NCI-H345 (cell line): ENCODE measurements at regions not wholly inside any gene's neighbourhood (a gene's known extent, or its start where the extent isn't known, plus 50 kb on each side); places are given as distances from the start of the nearest gene placed in this dataset.

Source experiments
- DNase-seq: peaks from one replicate; lab custom pipeline; 2025; lab: John Stamatoyannopoulos, UW

DNA sequence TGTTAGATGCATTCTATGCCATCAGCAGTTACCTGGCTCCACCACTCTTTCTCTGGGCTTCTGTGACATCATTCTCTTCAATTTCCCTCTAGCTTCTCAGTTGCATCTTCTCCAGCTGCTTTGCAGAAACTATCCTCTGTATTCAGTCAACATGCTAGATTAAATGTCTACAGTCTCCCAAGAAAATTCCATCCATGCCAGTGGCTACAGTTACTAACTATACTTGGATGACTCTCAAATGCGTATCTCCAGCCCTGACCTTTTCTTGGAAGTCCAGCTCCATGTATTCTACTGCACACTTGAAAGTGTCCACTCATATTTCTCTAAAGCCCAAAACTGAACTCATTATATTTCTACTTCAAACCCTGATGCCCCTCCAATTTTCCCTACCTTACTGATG, 232.3 kb upstream of the TENM3 start:
- no peak for DNase-seq

GRCh38 chr4:182014164-182014563, 229.0 kb upstream of the TENM3 start:
- DNase-seq: no peak

DNA sequence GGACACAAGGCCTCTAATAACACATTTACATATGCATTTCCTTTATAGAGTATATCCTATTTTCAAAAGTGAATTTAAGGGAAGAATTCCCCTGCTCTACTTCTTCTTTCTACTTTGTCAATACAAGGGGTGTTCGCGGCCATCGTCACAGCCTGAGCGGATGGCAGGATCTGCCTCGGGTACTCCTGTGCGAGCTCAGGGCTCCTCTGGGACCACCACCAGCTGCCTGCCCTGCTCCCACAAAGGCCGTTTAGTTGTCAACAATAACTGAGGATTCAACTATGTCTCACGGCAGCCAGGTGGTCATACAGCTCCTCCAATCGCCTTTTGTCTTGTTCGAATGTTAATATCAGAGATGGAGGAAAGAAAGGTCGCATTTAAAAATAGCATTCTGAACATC, 228.2 kb upstream of the TENM3 start:
- DNase-seq: no peak

GRCh38 chr4:182015893-182016292, 227.3 kb upstream of the TENM3 start:
- DNase-seq: no peak

GRCh38 chr4:182017038-182017437, 226.2 kb upstream of the TENM3 start:
- no peak for DNase-seq

GRCh38 chr4:182018691-182019090, 224.5 kb upstream of the TENM3 start:
- no peak for DNase-seq

DNA sequence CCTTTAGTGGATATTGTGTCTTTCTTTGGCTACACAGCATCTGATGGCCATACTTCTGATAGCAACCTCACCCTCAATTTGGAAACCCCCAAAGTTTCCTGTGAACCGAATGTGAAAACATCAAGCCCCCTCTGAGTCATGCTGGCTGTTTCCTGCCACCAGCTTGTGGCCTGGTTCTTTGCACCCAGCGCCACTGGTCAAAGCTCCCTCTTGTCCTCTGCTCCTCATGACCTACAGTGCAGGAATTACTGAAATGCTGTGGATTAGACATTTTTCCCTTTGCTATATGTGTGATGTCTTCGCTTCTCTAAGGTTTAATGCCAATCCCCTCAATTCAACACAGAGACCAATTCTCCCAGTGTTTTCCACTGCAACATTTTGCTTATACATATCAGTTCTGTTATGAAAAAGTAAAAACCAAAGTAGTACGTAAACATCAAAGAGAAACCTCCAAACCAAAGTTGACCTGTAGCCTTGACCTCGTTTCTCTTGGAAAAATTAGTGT, 224.0 kb upstream of the TENM3 start:
- no peak for DNase-seq

GRCh38 chr4:182022909-182023308, 220.3 kb upstream of the TENM3 start:
- DNase-seq: no peak

DNA sequence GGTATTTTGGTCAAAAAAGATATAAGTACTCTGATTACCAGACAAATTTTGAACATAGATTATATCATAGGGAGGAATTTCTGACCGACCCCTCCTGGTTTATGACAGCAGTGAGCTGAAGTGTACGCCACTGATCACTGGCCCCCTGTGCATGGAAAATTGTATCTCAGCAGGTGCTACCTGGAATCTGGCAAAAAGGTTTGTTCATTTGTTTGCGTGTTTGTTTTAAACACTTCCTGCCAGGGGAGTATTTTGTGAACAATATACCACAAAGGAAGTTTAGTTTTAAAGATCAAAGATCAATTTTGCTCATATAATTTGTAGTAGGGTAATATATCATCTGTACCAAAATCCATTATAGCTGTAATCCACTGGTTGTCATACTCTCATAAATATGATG, 219.7 kb upstream of the TENM3 start:
- no peak for DNase-seq

GRCh38 chr4:182042945-182043344, 200.3 kb upstream of the TENM3 start:
- no peak for DNase-seq

GRCh38 chr4:182048871-182049270, 194.3 kb upstream of the TENM3 start:
- no peak for DNase-seq

GRCh38 chr4:182056866-182057265, 186.3 kb upstream of the TENM3 start:
- no peak for DNase-seq

- no peak for DNase-seq
These were observed 180.7 kb upstream of the TENM3 start for GRCh38 chr4:182062458-182062857.

DNA sequence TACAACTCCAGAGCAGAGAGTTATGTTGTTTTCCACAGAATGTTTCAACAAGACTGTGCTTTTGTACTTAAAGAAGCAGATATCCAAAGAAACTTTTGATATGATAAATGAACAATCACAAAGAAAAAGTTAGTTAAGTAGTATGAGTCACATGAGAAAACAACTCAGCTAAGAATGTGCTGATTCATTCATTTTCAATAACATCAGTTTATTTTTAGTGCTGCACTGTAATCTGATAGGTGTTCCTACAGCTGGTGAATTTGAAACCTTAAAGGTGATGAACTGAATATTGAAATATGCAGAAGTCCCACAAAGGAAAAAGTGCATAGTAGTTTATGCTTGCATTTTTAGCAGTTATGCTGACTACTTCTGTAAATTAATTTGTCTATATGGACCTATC, 180.3 kb upstream of the TENM3 start:
- no peak for DNase-seq

- DNase-seq: no peak
These were observed 179.6 kb upstream of the TENM3 start for GRCh38 chr4:182063651-182064050.

- no peak for DNase-seq
These were observed 177.9 kb upstream of the TENM3 start for GRCh38 chr4:182065255-182065654.

DNA sequence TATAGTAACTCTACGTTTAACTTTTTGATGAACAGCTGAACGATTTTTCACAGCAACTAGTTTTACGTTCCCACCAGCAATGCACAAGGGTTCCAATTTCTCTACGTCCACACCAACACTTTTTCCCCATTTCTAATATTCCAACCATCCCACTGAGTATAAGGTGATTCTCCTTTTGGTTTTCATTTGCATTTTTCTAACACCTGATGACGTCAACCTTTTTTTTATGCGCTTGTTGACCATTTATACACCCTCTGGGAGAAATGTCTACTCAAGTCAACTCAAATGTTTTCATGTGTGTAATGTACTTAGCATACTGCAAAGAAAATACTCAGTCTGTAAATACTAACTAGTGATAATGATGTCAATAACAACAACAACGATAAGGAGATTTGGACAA, 177.2 kb upstream of the TENM3 start:
- no peak for DNase-seq

DNA sequence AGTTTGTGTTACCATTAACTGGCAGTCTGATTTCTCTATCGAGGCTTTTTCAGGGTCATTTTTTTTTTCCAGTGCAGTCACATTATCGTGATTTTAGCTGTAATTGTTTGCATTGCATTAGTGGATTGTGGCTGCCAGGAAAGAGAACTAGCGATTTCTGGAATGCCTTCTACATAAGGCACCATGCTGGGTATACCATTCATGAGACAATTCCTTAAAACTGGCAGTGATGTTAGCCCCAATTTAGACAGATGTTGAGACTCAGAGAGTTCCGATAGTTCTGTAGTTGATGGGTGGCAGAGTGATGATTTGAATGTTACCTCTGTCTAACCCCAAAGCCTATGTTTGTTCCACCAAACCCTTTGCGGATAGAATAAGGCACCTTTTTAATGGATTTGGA, 175.4 kb upstream of the TENM3 start:
- no peak for DNase-seq

GRCh38 chr4:182068920-182069319, 174.3 kb upstream of the TENM3 start:
- DNase-seq: no peak

DNA sequence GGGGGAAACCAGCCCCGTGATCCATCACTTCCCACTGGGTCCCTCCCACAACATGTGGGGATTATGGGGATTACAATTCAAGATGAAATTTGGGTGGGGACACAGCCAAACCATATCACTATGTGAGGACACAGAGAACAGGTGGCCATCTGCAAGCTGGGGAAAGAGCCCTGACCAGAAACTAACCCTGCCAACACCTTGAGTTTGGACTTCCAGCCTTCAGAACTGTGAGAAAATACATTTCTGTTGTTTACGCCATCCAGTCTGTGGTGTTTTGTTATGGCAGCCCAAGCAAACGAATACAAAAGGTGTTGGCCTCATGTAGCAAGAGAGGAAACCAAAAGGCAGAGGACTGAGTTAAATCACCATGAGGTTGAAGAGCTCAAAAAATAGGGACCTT, 169.9 kb upstream of the TENM3 start:
- no peak for DNase-seq

DNA sequence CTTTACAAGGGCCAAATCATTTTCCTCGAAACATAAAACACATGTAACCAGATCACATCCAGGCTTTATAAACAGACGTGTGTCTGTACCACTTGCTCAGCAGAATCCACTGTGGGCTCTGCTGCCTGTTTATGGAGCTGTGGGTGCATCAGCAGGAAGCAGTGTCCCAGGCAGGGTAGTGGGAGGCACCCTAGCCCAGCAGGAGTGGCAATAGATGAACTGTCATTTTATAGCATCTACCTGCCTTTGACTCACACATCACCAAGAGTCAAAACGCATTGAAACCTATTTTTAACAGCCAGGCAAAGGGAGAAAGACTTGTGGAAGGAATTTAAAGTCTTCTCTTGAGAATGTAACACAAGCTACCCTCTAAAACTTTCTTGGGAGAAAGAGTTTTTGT, 169.1 kb upstream of the TENM3 start:
- DNase-seq: no peak

- no peak for DNase-seq
These were observed 168.4 kb upstream of the TENM3 start for GRCh38 chr4:182074810-182075209.

DNA sequence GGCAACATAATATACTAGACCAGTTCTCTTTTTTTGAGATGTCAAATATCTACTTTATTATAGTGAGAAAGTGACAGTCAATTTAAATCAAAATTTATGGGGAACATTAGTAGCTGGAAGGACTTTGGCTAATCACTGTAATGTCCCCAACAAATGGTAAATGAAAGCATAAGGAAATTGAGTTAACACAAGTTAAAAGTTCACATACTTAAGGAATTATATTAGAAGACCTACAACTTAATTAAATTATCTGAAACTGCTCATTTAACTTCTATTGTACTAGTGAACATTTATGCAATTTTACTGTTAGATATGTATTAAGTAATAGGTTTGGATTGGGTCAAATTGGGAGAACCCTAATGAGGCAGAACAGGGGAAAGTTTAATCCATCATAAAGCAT, 160.3 kb upstream of the TENM3 start:
- DNase-seq: no peak

DNA sequence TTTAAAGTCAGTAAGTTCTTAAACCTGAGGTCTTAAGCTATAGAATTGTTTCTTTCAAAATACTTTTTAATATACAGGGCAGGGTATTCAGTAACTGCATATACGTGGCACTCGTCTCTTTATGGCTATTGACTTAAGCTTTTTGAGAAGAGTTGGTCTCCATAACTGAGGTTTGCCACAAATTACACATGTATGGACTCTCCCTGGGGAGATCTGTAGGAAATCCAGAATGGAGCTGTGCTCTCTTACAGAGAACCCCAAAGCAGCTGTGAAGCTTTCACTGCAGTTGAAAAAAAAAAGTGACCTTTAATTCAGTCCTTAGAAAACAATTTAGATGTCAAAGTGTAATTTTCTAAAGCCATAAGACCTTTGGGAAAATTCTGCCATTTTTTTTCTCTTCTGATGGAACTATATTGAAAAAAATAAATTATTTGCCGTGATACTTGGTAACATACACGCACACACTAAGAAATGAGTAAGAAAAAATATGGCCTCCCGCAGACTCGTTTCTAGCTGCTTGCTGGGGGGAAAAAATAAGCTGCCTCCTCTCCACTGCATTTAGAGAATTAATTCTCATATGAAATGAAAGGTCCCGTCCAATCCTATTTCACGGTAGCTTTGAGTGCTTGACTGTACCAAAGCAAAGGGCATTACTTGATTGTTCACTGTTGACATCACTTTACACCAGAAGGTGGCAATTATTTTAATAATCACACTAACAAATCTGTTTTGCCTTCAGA, 159.4 kb upstream of the TENM3 start:
- DNase-seq: no peak
